B cell (primary cell): ENCODE measurements at regions not wholly inside any gene's neighbourhood (a gene's known extent, or its start where the extent isn't known, plus 50 kb on each side); places are given as distances from the start of the nearest gene placed in this dataset.
A peak's percentile ranks its signal among the peaks of the same experiment; 100 is the strongest.

Experiments used
- ATAC-seq: fragments of 200-7000 bp; cut with Tn5 transposase; one replicate; pipeline ENCODE4 v1.10.0; 2021; ENCODE audit warnings: low read depth, mild to moderate bottlenecking, moderate number of reproducible peaks, moderate library complexity
- CTCF ChIA-PET: fragments of 350-600 bp; sonication (Branson Sonifier 250); formaldehyde crosslinking; loops from one replicate; lab custom pipeline; 2021; ENCODE audit warnings: antibody characterized with exemption, inconsistent platforms; lab: Charles Lee
- POLR2A ChIA-PET: fragments of 350-600 bp; sonication (Branson Sonifier 250); formaldehyde crosslinking; loops from one replicate; lab custom pipeline; 2021; ENCODE audit warnings: antibody characterized with exemption; lab: Charles Lee
- DNase-seq: peaks from one replicate; pipeline ENCODE4 v3.0.0; 2013
- H2AFZ ChIP-seq: 2 replicates; pipeline ENCODE4 v1.6.1; 2012; ENCODE audit warnings: mild to moderate bottlenecking, low read depth, low read length; ENCODE audit not compliant: insufficient read depth, poor library complexity, severe bottlenecking
- H3K27ac ChIP-seq, 2 donors: 1 replicate in 1 of 2; 2 replicates in 1 of 2; pipeline ENCODE4 v1.5.1; 2012 to 2013; ENCODE audit warnings: low read length in 2 of 2, mild to moderate bottlenecking in 2 of 2, moderate library complexity in 1 of 2
- H3K27me3 ChIP-seq, 4 experiments: fragments of 200-600 bp in 1 of 4; sonication (generic) in 1 of 4; replicated peaks in 1 of 4; 1 replicate in 2 of 4; 2 replicates in 2 of 4; pipeline versions ENCODE4 v1.6.1 to v1.7.0; 2013 to 2016; ENCODE audit warnings: low read length in 3 of 4, mild to moderate bottlenecking in 2 of 4, mixed read lengths in 1 of 4, moderate library complexity in 1 of 4; ENCODE audit not compliant: insufficient read depth in 4 of 4, control insufficient read depth in 3 of 4; ENCODE audit errors: control extremely low read depth in 1 of 4
- H3K36me3 ChIP-seq, 2 experiments: replicated peaks in 1 of 2; 1 replicate in 1 of 2; 2 replicates in 1 of 2; pipeline versions ENCODE4 v1.6.1 to v1.7.1; 2013; ENCODE audit warnings: low read length in 1 of 2; ENCODE audit not compliant: insufficient read depth in 2 of 2, control insufficient read depth in 1 of 2; ENCODE audit errors: control extremely low read depth in 1 of 2, extremely low read depth in 1 of 2
- H3K4me1 ChIP-seq, 2 donors: fragments of 200-600 bp in 1 of 2; sonication (generic) in 1 of 2; 1 replicate in 1 of 2; 2 replicates in 1 of 2; pipeline versions ENCODE4 v1.5.1 to v1.6.1; 2013 to 2017; ENCODE audit warnings: low read length in 2 of 2; ENCODE audit not compliant: control insufficient read depth in 2 of 2, insufficient read depth in 2 of 2
- H3K4me2 ChIP-seq: replicated peaks from 2 replicates; pipeline ENCODE3; 2012; ENCODE audit warnings: mild to moderate bottlenecking, low read depth, low read length; ENCODE audit not compliant: poor library complexity, severe bottlenecking
- H3K4me3 ChIP-seq, 5 experiments: fragments of 200-600 bp in 1 of 5; sonication (generic) in 1 of 5; 1 replicate in 3 of 5; 2 replicates in 2 of 5; pipeline versions ENCODE4 v1.5.1 to v1.7.0; 2011 to 2016; ENCODE audit warnings: low read length in 4 of 5, mild to moderate bottlenecking in 4 of 5, low read depth in 2 of 5, control low read depth in 1 of 5, moderate library complexity in 1 of 5; ENCODE audit not compliant: insufficient read depth in 1 of 5; ENCODE audit errors: control extremely low read depth in 1 of 5, extremely low read depth in 1 of 5
- H3K79me2 ChIP-seq: fragments of 200-600 bp; sonication (generic); one replicate; pipeline ENCODE4 v1.6.0; 2016; ENCODE audit warnings: low read length; ENCODE audit not compliant: control insufficient read depth, insufficient read depth
- H3K9ac ChIP-seq: fragments of 200-600 bp; sonication (generic); 2 replicates; pipeline ENCODE4 v1.6.1; 2017; ENCODE audit warnings: mild to moderate bottlenecking, low read length, moderate library complexity
- H3K9me3 ChIP-seq, 3 donors: one replicate each; pipeline versions ENCODE4 v1.6.1 to v1.7.1; 2013; ENCODE audit warnings: low read length in 2 of 3; ENCODE audit not compliant: control insufficient read depth in 2 of 3, insufficient read depth in 1 of 3; ENCODE audit errors: control extremely low read depth in 1 of 3
- H4K20me1 ChIP-seq: 2 replicates; pipeline ENCODE4 v1.6.0; 2012; ENCODE audit warnings: mild to moderate bottlenecking, low read length; ENCODE audit not compliant: insufficient read depth, control insufficient read depth, poor library complexity, severe bottlenecking
- H3K27ac Mint-ChIP-seq: one replicate; pipeline ENCODE4 v1.8.0; 2021; ENCODE audit warnings: mixed read lengths
- H3K27me3 Mint-ChIP-seq: one replicate; pipeline ENCODE4 v1.8.0; 2021; ENCODE audit warnings: mixed read lengths
- H3K4me1 Mint-ChIP-seq: one replicate; pipeline ENCODE4 v1.8.0; 2021; ENCODE audit warnings: mixed read lengths
- H3K4me3 Mint-ChIP-seq: one replicate; pipeline ENCODE4 v1.8.0; 2021; ENCODE audit warnings: mixed read lengths
- H3K9me3 Mint-ChIP-seq: one replicate; pipeline ENCODE4 v1.8.0; 2022; ENCODE audit warnings: mixed read lengths; ENCODE audit not compliant: insufficient read depth
- EZH2 ChIP-seq: IDR thresholded peaks from 2 replicates; pipeline ENCODE4 v1.6.1; 2012; ENCODE audit warnings: borderline replicate concordance, low read depth, mild to moderate bottlenecking, moderate library complexity, low read length; ENCODE audit not compliant: insufficient read depth, poor library complexity, severe bottlenecking
- WGBS: methylation state at CpG from one replicate; pipeline ENCODE4 v1.1.5; 2013; ENCODE audit warnings: missing lambda C conversion rate; ENCODE audit not compliant: insufficient coverage; 5-methylcytosine and 5-hydroxymethylcytosine counted together
- intact Hi-C: fragments of 100-400 bp; cut with micrococcal nuclease; formaldehyde crosslinking; loops from one replicate; pipeline ENCODE4 v1.10.0; 2022
- TF ChIP-seq, protein P1 (sequence below): fragments of 200-600 bp; IDR thresholded peaks from one replicate; pipeline ENCODE4 v1.8.0; 2022; ENCODE audit warnings: antibody characterized with exemption, mild to moderate bottlenecking

DNA sequence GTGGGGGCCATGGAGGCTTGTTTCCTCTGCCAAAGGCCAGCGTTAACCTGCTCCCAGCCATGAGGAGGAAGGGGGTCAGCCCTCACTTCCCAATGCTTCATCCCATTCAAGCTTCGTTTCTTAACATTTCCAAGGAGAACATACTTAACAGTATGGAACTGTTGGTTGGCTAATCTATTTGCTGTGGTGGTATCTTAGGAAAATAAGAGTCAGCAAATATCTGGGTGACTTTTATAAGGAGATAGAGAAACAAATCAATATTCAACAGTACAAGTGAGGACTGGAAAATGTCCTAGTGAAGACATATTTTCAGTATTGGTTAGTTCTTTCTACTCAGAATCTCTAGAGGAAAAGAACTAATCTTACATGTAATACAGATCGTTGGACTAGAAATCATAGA is 223.8 kb upstream of the ARRDC4 start:
- no peaks in the 10 kb centered on the region for H3K79me2 ChIP-seq
- H3K27ac ChIP-seq, result no peak overlapping the region
- DNase-seq, result no peak
- no peaks in the 10 kb centered on the region for H3K27me3 Mint-ChIP-seq
- no peaks in the 10 kb centered on the region for H4K20me1 ChIP-seq
- no peak overlapping the region for H3K4me2 ChIP-seq
- no CpG with 5 or more reads among the region's 3 CpGs for WGBS
- H3K9ac ChIP-seq, result no peak overlapping the region
- ATAC-seq, result no peak
- ChIA-PET CTCF (no interaction called here), POLR2A (no interaction called here)
- no peaks in the 10 kb centered on the region for H3K9me3 Mint-ChIP-seq
- H3K4me3 ChIP-seq, result no peak overlapping the region
- H3K27me3 ChIP-seq, result no peaks in the 10 kb centered on the region
- peaks cover 0 to 2% (median 0%) of the 10 kb centered on the region in 3 donors for H3K9me3 ChIP-seq
- H2AFZ ChIP-seq, result no peak overlapping the region
- TF ChIP-seq EZH2, result no peak
- TF ChIP-seq, protein P1, sequence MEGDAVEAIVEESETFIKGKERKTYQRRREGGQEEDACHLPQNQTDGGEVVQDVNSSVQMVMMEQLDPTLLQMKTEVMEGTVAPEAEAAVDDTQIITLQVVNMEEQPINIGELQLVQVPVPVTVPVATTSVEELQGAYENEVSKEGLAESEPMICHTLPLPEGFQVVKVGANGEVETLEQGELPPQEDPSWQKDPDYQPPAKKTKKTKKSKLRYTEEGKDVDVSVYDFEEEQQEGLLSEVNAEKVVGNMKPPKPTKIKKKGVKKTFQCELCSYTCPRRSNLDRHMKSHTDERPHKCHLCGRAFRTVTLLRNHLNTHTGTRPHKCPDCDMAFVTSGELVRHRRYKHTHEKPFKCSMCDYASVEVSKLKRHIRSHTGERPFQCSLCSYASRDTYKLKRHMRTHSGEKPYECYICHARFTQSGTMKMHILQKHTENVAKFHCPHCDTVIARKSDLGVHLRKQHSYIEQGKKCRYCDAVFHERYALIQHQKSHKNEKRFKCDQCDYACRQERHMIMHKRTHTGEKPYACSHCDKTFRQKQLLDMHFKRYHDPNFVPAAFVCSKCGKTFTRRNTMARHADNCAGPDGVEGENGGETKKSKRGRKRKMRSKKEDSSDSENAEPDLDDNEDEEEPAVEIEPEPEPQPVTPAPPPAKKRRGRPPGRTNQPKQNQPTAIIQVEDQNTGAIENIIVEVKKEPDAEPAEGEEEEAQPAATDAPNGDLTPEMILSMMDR, result no peak
- no peaks in the 10 kb centered on the region for H3K36me3 ChIP-seq
- no peaks in the 10 kb centered on the region for H3K4me1 ChIP-seq
- intact Hi-C loops, result no loop called here
- no peak overlapping the region for H3K4me3 Mint-ChIP-seq
- H3K4me1 Mint-ChIP-seq, result no peaks in the 10 kb centered on the region
- no peak overlapping the region for H3K27ac Mint-ChIP-seq

DNA sequence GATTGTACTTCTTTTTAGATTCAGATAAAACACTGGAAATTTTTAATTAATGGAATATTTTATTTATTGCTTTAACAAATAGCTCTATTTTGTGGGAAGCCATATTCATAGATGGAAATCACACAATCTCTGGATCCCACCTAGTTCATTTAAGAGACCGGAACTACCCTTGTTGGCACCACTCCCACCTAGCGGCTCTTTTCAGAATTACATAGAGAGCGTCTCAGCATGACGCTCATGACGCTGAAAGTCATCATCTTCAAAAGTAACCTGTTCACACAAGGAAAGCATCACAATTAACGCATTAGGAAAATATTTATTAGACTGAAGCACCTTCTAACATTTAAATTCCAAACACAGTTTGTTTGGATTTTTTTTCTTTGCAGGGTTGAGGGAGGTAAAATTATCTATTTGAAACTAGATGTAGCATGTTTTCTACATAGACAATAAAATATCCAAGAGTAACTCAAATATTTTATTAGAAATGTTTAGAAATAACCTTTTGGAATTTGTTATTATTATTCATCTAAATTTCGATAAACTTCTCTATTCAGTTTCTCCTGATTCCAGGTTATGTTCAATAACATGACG is 214.9 kb upstream of the ARRDC4 start:
- ChIA-PET POLR2A (no interaction called here), CTCF (no interaction called here)
- H3K27me3 ChIP-seq, result no peaks in the 10 kb centered on the region
- H3K9ac ChIP-seq, result no peak overlapping the region
- ATAC-seq, result no peak
- no peak overlapping the region for H3K4me2 ChIP-seq
- intact Hi-C loops, result no loop called here
- 23% methylated on average over 5 of the region's 8 CpGs for WGBS
- no peaks in the 10 kb centered on the region for H3K36me3 ChIP-seq
- DNase-seq, result peak; percentile 4
- H3K4me1 Mint-ChIP-seq, result no peaks in the 10 kb centered on the region
- peaks cover 0 to 4% (median 0%) of the 10 kb centered on the region in 3 donors for H3K9me3 ChIP-seq
- H4K20me1 ChIP-seq, result no peaks in the 10 kb centered on the region
- no peaks in the 10 kb centered on the region for H3K27me3 Mint-ChIP-seq
- no peak overlapping the region for H3K4me3 Mint-ChIP-seq
- H3K27ac ChIP-seq, result no peak overlapping the region
- H2AFZ ChIP-seq, result no peak overlapping the region
- H3K27ac Mint-ChIP-seq, result no peak overlapping the region
- TF ChIP-seq EZH2, result no peak
- TF ChIP-seq, protein P1, result peak; percentile 63
- no peaks in the 10 kb centered on the region for H3K4me1 ChIP-seq
- H3K9me3 Mint-ChIP-seq, result no peaks in the 10 kb centered on the region
- no peak overlapping the region for H3K4me3 ChIP-seq
- H3K79me2 ChIP-seq, result no peaks in the 10 kb centered on the region
